ENCODE measurements at regions not wholly inside any gene's neighbourhood (a gene's known extent, or its start where the extent isn't known, plus 50 kb on each side); places are given as distances from the start of the nearest gene placed in this dataset.

- no peak for TF ChIP-seq GABPA (IDR thresholded peaks at IDR 0.05; ENCODE audit: low read depth)
- no peak for TF ChIP-seq POLR2AphosphoS5 (IDR thresholded peaks at IDR 0.05; ENCODE audit: low read depth)
- TF ChIP-seq CTCF (IDR thresholded peaks at IDR 0.05; ENCODE audit: insufficient read depth, low read length): no peak
- no peak for TF ChIP-seq SPI1 (IDR thresholded peaks at IDR 0.05; ENCODE audit: borderline replicate concordance, low read depth)
- no peak for TF ChIP-seq REST (IDR thresholded peaks at IDR 0.05; ENCODE audit: insufficient replicate concordance, low read depth)
- H3K4me3 ChIP-seq (replicated peaks; ENCODE audit: insufficient read depth, low read length): no peak overlapping the region
- DNase-seq (ENCODE audit: low read depth in 1 of 2, low spot score in 1 of 2): no peak
- H3K27me3 ChIP-seq (ENCODE audit: insufficient read depth, poor library complexity, severe bottlenecking): no peaks in the 10 kb centered on the region
- no peak overlapping the region for H3K27ac ChIP-seq (replicated peaks)
These were observed 597.1 kb upstream of the ACVR2A start for GRCh38 chr2:147247749-147248148.

GRCh38 chr2:147242445-147242844, 602.4 kb upstream of the ACVR2A start:
- TF ChIP-seq GABPA (IDR thresholded peaks at IDR 0.05; ENCODE audit: low read depth) (no peak), CTCF (IDR thresholded peaks at IDR 0.05; ENCODE audit: insufficient read depth, low read length) (no peak), REST (IDR thresholded peaks at IDR 0.05; ENCODE audit: insufficient replicate concordance, low read depth) (no peak), POLR2AphosphoS5 (IDR thresholded peaks at IDR 0.05; ENCODE audit: low read depth) (no peak), SPI1 (IDR thresholded peaks at IDR 0.05; ENCODE audit: borderline replicate concordance, low read depth) (no peak)
- no peak for DNase-seq (ENCODE audit: low read depth in 1 of 2, low spot score in 1 of 2)
- Histone ChIP-seq H3K4me3 (replicated peaks; ENCODE audit: insufficient read depth, low read length) (no peak overlapping the region), H3K27ac (replicated peaks) (no peak overlapping the region), H3K27me3 (ENCODE audit: insufficient read depth, poor library complexity, severe bottlenecking) (no peaks in the 10 kb centered on the region)

- H3K27me3 ChIP-seq (ENCODE audit: insufficient read depth, poor library complexity, severe bottlenecking): no peaks in the 10 kb centered on the region
- H3K4me3 ChIP-seq (replicated peaks; ENCODE audit: insufficient read depth, low read length): no peak overlapping the region
- H3K27ac ChIP-seq (replicated peaks): no peak overlapping the region
- no peak for DNase-seq (ENCODE audit: low read depth in 1 of 2, low spot score in 1 of 2)
- TF ChIP-seq SPI1 (IDR thresholded peaks at IDR 0.05; ENCODE audit: borderline replicate concordance, low read depth) (no peak), REST (IDR thresholded peaks at IDR 0.05; ENCODE audit: insufficient replicate concordance, low read depth) (no peak), GABPA (IDR thresholded peaks at IDR 0.05; ENCODE audit: low read depth) (no peak), CTCF (IDR thresholded peaks at IDR 0.05; ENCODE audit: insufficient read depth, low read length) (no peak), POLR2AphosphoS5 (IDR thresholded peaks at IDR 0.05; ENCODE audit: low read depth) (no peak)
These were observed 608.2 kb upstream of the ACVR2A start for GRCh38 chr2:147236601-147237000.

All from HL-60 (cell line).